NOMO-1 treated with dmso at 0.1 percent for 144 hours (cell line): ENCODE measurements at regions not wholly inside any gene's neighbourhood (a gene's known extent, or its start where the extent isn't known, plus 50 kb on each side); places are given as distances from the start of the nearest gene placed in this dataset.

Source experiments
- DNase-seq: peaks from one replicate; lab custom pipeline; 2025; ENCODE audit not compliant: unreplicated experiment; lab: John Stamatoyannopoulos, UW

DNA sequence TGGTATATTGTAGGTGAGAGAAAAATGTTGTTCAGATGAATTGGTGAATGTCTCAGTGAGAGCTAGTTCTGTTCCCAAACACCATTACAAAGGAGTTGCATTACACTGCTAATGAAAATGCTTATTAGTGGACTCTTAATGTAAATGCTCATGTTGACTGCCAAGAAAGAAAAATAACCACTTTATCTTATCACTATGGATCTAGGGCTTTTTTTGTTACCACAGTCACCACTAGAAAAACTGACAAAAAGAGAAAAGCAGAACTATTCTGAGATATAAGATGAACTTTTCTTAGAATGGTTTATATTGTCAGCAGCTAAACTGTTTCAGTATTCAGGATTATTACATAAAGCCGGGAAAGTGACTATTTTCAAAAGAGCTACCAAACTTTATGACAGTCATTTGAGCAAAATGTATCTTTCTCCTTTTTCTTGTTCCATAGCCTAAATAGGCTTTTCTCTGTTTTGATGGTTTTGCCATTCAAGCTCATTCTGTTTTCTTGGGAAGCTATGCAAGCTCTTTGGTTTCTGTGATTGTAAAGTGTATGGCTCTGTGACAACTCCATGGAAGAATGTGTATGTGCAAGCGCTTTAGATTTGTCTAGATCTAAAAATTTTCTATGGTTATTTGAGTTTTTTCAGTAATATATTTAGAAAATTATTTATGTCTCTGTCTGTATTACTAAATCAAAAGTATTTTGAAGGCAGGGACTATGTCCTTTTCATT lies 64.2 kb upstream of the DPH5 start:
- DNase-seq = no peak

GRCh38 chr1:101088431-101088830 lies 62.8 kb upstream of the DPH5 start:
- DNase-seq = no peak

- no peak for DNase-seq
These were observed 61.2 kb upstream of the DPH5 start for GRCh38 chr1:101086783-101087182.

GRCh38 chr1:101081496-101082488 lies 56.2 kb upstream of the DPH5 start:
- no peak for DNase-seq

DNA sequence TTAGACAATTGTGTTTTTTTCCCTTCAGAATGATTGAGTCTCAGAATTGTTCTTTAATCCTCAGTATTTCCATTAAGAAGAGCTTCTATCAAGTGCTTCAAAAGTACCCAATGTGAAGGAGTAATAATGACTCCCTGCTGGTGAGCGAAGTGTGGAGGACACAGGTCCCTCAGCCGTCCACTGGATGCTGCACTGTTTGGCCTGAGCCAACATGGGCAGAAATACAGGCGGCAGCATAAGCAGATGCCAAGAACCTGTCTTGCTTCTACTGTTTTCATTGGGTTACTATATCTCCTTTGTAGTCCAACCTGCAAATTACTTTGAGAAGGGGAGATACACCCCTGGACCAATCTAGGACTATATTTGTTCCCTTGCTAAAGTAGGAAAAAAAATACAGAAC lies 55.3 kb upstream of the DPH5 start:
- DNase-seq = no peak

- no peak for DNase-seq
These were observed 53.8 kb upstream of the DPH5 start for GRCh38 chr1:101079341-101079740.

GRCh38 chr1:101077849-101078248 lies 52.3 kb upstream of the DPH5 start:
- DNase-seq = no peak

DNA sequence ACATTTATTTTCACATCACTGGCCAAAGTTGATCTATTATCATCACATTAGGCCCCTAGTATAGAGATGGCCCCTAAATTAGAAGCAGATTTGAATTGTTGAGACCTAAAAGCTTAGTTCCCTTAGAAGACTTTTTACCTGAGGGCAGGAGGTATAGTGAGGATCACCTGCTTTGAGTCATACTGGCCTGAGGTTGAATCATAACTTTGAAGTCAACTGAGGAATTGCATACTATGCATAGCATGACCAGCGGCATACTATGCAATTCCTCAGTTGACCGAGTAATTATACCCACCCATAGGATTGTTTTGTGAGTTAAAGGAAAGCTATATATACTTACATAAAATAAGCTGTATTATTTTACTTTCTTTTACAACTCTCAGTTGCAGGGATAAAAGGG lies 50.3 kb upstream of the DPH5 start:
- no peak for DNase-seq
